Activated CD8-positive, alpha-beta memory T cell treated with anti-CD3 and anti-CD28 coated beads, Interleukin-2, amount 10 ng/mL, durations not matched to agents 7 days and 5 days (primary cell): ENCODE measurements at regions not wholly inside any gene's neighbourhood (a gene's known extent, or its start where the extent isn't known, plus 50 kb on each side); places are given as distances from the start of the nearest gene placed in this dataset.

Experiments
- ATAC-seq: fragments of 150-1000 bp; cut with Tn5 transposase; one replicate; pipeline ENCODE4 v1.10.0; 2021; ENCODE audit warnings: moderate library complexity
- CTCF ChIA-PET: fragments of 350-600 bp; sonication (Branson Sonifier 250); formaldehyde crosslinking; loops from one replicate; lab custom pipeline; 2021; ENCODE audit warnings: antibody characterized with exemption; lab: Charles Lee
- DNase-seq: peaks from one replicate; pipeline ENCODE4 v3.0.0-alpha.2; 2020
- H3K27ac Mint-ChIP-seq: one replicate; pipeline ENCODE4 v1.8.0; 2021; ENCODE audit warnings: mild to moderate bottlenecking, mixed read lengths
- H3K27me3 Mint-ChIP-seq: one replicate; pipeline ENCODE4 v1.8.0; 2021; ENCODE audit warnings: mixed read lengths
- H3K36me3 Mint-ChIP-seq: one replicate; pipeline ENCODE4 v1.8.0; 2021; ENCODE audit warnings: mild to moderate bottlenecking, mixed read lengths
- H3K4me1 Mint-ChIP-seq: one replicate; pipeline ENCODE4 v1.8.0; 2021; ENCODE audit warnings: mixed read lengths
- H3K4me3 Mint-ChIP-seq: one replicate; pipeline ENCODE4 v1.8.0; 2021; ENCODE audit warnings: mild to moderate bottlenecking, moderate library complexity, mixed read lengths
- H3K9me3 Mint-ChIP-seq: one replicate; pipeline ENCODE4 v1.8.0; 2022; ENCODE audit warnings: low read depth, mixed read lengths

- Mint-ChIP-seq H3K27ac (no peak overlapping the region), H3K27me3 (no peaks in the 10 kb centered on the region), H3K9me3 (no peaks in the 10 kb centered on the region), H3K36me3 (no peaks in the 10 kb centered on the region), H3K4me3 (no peak overlapping the region), H3K4me1 (peaks cover 7% of the 10 kb centered on the region)
- CTCF ChIA-PET = no interaction called here
- no peak for ATAC-seq
- no peak for DNase-seq
Measured at GRCh38 chr10:78471326-78471722, 437.7 kb downstream of the RPS24 start.

DNA sequence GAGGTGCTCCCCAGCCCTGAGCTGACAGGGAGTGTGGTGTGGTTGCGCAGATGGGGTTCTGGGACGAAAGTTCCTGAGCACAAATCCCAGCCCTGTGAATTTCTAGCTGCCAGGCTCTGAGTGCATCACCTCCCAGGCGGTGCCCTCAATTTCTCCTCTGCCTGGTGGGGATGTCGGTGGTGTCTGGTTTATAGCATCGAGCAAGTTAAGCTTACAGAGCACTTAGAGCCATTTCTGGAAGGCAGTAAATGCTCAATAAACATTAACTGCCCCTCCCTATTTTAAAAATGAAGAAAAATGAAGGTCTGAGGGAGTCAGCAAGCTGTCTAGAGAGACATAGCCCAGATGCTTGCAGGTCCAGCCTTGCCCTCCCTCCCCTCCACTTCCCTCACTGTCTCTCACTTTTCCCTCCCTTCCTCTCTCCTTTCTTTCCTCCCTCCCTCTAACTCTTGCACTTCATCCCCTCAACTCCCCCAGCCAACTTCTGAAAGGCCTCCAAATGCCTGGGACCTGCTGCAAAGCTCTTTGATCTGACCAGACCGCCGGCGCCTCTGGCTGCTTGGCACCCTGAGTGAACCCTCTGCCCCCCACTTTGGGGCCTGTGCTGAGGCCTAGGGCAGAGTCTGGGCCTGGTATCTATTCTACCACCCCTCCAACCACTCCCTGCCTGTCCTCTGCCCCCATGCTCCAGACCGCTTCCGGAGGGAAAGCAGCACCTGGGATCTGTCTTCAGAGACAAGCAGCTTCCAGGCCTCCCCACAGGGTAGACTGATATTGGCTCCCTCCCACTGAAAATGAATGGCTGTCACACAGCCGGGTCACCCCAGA lies 438.3 kb downstream of the RPS24 start:
- no peak for DNase-seq
- no peaks in the 10 kb centered on the region for H3K36me3 Mint-ChIP-seq
- H3K9me3 Mint-ChIP-seq = no peaks in the 10 kb centered on the region
- ATAC-seq = no peak
- H3K27me3 Mint-ChIP-seq = peaks cover 2% of the 10 kb centered on the region
- peaks cover 7% of the 10 kb centered on the region for H3K4me1 Mint-ChIP-seq
- CTCF ChIA-PET = no interaction called here
- no peak overlapping the region for H3K27ac Mint-ChIP-seq
- no peak overlapping the region for H3K4me3 Mint-ChIP-seq

- Mint-ChIP-seq H3K36me3 (no peaks in the 10 kb centered on the region), H3K4me1 (peaks cover 7% of the 10 kb centered on the region), H3K27me3 (peaks cover 2% of the 10 kb centered on the region), H3K9me3 (no peaks in the 10 kb centered on the region), H3K27ac (no peak overlapping the region), H3K4me3 (no peak overlapping the region)
- CTCF ChIA-PET = no interaction called here
- DNase-seq = no peak
- no peak for ATAC-seq
Measured at GRCh38 chr10:78472551-78472890, 438.9 kb downstream of the RPS24 start.

GRCh38 chr10:78473006-78473405 lies 439.3 kb downstream of the RPS24 start:
- Mint-ChIP-seq H3K9me3 (no peaks in the 10 kb centered on the region), H3K36me3 (no peaks in the 10 kb centered on the region), H3K27me3 (peaks cover 2% of the 10 kb centered on the region), H3K4me1 (peaks cover 7% of the 10 kb centered on the region), H3K4me3 (no peak overlapping the region), H3K27ac (no peak overlapping the region)
- CTCF ChIA-PET = no interaction called here
- no peak for ATAC-seq
- no peak for DNase-seq

GRCh38 chr10:78474743-78475142 lies 441.1 kb downstream of the RPS24 start:
- Mint-ChIP-seq H3K27me3 (peaks cover 2% of the 10 kb centered on the region), H3K4me1 (peaks cover 7% of the 10 kb centered on the region), H3K27ac (no peak overlapping the region), H3K36me3 (no peaks in the 10 kb centered on the region), H3K4me3 (no peak overlapping the region), H3K9me3 (no peaks in the 10 kb centered on the region)
- no peak for ATAC-seq
- CTCF ChIA-PET = no interaction called here
- no peak for DNase-seq

DNA sequence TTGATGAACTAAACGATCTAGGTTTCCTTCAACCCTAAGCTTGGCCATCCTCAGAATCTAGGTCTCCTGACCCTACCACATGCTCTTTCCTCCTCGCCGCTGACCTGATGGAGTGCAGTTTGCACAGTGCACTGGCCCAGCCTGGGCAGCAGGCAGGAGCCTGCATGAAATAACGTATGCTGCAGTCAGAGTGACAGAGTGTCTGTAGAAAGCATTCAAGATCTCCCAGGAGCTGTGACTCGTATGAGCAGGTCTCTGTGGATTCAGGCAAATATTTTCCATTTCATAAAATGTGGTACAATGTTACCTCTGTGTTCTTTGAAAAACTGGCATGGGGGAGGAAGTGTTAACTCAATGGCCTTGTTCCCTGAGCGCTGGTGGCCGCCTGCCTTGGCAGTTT lies 441.8 kb downstream of the RPS24 start:
- no peak for ATAC-seq
- Mint-ChIP-seq H3K27me3 (peaks cover 6% of the 10 kb centered on the region), H3K4me1 (peaks cover 6% of the 10 kb centered on the region), H3K9me3 (no peaks in the 10 kb centered on the region), H3K36me3 (no peaks in the 10 kb centered on the region), H3K4me3 (no peak overlapping the region), H3K27ac (no peak overlapping the region)
- no peak for DNase-seq
- CTCF ChIA-PET = no interaction called here

DNA sequence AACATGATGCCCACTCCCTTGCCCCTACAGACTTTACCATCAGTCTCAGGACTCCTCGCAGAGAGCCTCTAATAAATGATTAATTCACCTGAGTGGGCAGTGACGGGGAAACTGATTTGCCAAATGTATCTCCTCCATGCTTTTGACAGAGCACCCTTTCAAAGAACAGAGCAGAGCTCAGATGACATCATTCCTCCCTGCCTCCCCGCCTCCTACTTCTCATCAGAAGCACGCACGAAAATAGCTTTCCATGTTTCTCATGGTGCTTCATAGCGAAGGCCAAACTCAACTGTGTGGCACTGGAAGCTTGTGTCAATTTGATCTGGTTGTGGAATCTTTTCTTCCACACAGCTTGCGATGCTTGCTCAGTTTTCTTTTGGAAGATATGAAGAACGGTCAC lies 442.5 kb downstream of the RPS24 start:
- Mint-ChIP-seq H3K27me3 (peaks cover 10% of the 10 kb centered on the region), H3K9me3 (no peaks in the 10 kb centered on the region), H3K27ac (no peak overlapping the region), H3K4me3 (no peak overlapping the region), H3K36me3 (no peaks in the 10 kb centered on the region), H3K4me1 (peaks cover under 1% of the 10 kb centered on the region)
- no peak for ATAC-seq
- no peak for DNase-seq
- CTCF ChIA-PET = no interaction called here

GRCh38 chr10:78476844-78477243 lies 443.2 kb downstream of the RPS24 start:
- H3K9me3 Mint-ChIP-seq = no peaks in the 10 kb centered on the region
- no peak overlapping the region for H3K27ac Mint-ChIP-seq
- ATAC-seq (no peak), DNase-seq (no peak)
- H3K36me3 Mint-ChIP-seq = no peaks in the 10 kb centered on the region
- CTCF ChIA-PET = no interaction called here
- H3K4me1 Mint-ChIP-seq = no peaks in the 10 kb centered on the region
- no peak overlapping the region for H3K4me3 Mint-ChIP-seq
- H3K27me3 Mint-ChIP-seq = peaks cover 10% of the 10 kb centered on the region

GRCh38 chr10:78478919-78479318 lies 445.3 kb downstream of the RPS24 start:
- Mint-ChIP-seq H3K36me3 (no peaks in the 10 kb centered on the region), H3K27me3 (peaks cover 10% of the 10 kb centered on the region), H3K4me1 (no peaks in the 10 kb centered on the region), H3K27ac (no peak overlapping the region), H3K4me3 (no peak overlapping the region), H3K9me3 (no peaks in the 10 kb centered on the region)
- CTCF ChIA-PET = no interaction called here
- ATAC-seq = no peak
- no peak for DNase-seq

GRCh38 chr10:78479467-78479866 lies 445.8 kb downstream of the RPS24 start:
- ATAC-seq = no peak
- H3K4me1 Mint-ChIP-seq = no peaks in the 10 kb centered on the region
- no peak for DNase-seq

DNA sequence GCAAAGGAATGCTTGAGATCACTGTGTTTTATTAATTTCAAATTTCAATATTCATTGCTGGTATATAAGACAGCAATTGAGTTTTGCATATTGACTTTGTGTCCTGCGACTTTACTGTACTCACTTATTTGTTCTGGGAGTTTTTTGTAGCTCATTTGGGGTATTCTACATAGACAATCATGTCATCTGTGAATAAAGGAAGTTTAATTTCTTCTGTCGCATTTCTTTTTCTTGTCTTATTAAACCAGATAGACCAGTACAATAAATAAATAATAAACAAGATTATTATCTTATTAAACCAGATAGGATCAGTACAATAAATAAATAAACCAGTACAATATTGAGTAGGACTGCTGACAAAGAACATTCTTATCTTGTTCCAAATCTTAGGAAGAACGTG lies 448.2 kb downstream of the RPS24 start:
- peaks cover 19% of the 10 kb centered on the region for H3K27me3 Mint-ChIP-seq
- ATAC-seq (no peak), DNase-seq (no peak)
- no peaks in the 10 kb centered on the region for H3K36me3 Mint-ChIP-seq
- H3K27ac Mint-ChIP-seq = no peak overlapping the region
- H3K9me3 Mint-ChIP-seq = no peaks in the 10 kb centered on the region
- no peak overlapping the region for H3K4me3 Mint-ChIP-seq
- CTCF ChIA-PET = no interaction called here
- no peaks in the 10 kb centered on the region for H3K4me1 Mint-ChIP-seq

More at GRCh38 chr10:78479467-78479866, 445.8 kb downstream of the RPS24 start:
- Mint-ChIP-seq H3K27ac (no peak overlapping the region), H3K27me3 (peaks cover 13% of the 10 kb centered on the region), H3K9me3 (no peaks in the 10 kb centered on the region), H3K4me3 (no peak overlapping the region), H3K36me3 (no peaks in the 10 kb centered on the region)
- CTCF ChIA-PET = no interaction called here

GRCh38 chr10:78483641-78484040 lies 450.0 kb downstream of the RPS24 start:
- CTCF ChIA-PET = no interaction called here
- no peak for ATAC-seq

DNA sequence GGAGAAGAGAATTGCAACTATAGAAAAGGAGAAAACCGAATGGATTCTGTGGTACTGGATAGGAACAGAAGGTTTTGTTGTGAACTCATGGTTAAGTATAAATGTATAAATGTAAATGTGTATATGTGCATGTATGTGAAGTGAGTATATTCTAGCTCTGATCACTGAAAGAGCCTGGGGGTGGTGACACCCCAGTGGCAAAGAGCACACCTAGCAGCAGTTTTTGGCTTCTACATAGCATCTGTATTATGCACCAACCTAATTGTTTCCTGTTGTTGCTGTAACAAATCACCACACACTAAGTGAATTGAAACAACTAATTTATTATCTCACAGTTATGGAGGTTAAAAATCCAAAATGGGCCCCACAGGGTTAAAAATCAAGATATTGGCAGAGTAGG lies 455.4 kb downstream of the RPS24 start:
- Mint-ChIP-seq H3K27ac (no peak overlapping the region), H3K4me3 (no peak overlapping the region), H3K36me3 (peaks cover 1% of the 10 kb centered on the region), H3K9me3 (peaks cover 4% of the 10 kb centered on the region), H3K27me3 (peaks cover 51% of the 10 kb centered on the region), H3K4me1 (peaks cover 6% of the 10 kb centered on the region)
- no peak for DNase-seq
- CTCF ChIA-PET = no interaction called here
- ATAC-seq = no peak

More at GRCh38 chr10:78483641-78484040, 450.0 kb downstream of the RPS24 start:
- Mint-ChIP-seq H3K4me1 (no peaks in the 10 kb centered on the region), H3K27me3 (peaks cover 24% of the 10 kb centered on the region), H3K4me3 (no peak overlapping the region), H3K9me3 (no peaks in the 10 kb centered on the region), H3K36me3 (no peaks in the 10 kb centered on the region), H3K27ac (no peak overlapping the region)
- no peak for DNase-seq

DNA sequence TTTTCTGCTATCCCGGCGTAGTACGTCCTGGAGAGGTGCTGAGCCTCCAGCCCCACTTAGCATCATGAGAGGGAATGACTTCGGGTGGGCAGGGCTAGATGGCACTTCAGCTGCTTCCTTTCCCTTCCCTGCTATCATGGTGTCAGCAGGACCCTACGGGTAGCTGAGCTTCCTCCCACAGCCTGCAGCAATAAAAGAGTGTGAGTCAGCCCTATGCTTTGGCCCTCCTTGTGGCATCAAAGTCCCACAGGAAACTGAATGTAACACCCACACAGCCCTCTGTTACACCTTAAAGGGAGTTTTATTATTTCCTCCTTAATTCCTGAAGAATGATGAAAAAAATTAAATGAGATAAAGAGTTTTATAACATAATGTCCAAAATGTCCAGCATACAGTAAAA lies 458.1 kb downstream of the RPS24 start:
- CTCF ChIA-PET = no interaction called here
- Mint-ChIP-seq H3K36me3 (peaks cover 1% of the 10 kb centered on the region), H3K9me3 (peaks cover 4% of the 10 kb centered on the region), H3K4me1 (peaks cover 6% of the 10 kb centered on the region), H3K4me3 (no peak overlapping the region), H3K27me3 (peaks cover 50% of the 10 kb centered on the region), H3K27ac (no peak overlapping the region)
- ATAC-seq (no peak), DNase-seq (no peak)
